Activated naive CD4-positive, alpha-beta T cell (primary cell): ENCODE measurements at regions not wholly inside any gene's neighbourhood (a gene's known extent, or its start where the extent isn't known, plus 50 kb on each side); places are given as distances from the start of the nearest gene placed in this dataset.
"Not testable (repeated sequence)": the region's sequence is repeated elsewhere in the genome, so short reads cannot be mapped to it uniquely, and the experiment has no call there.

Experiments
- DNase-seq, 4 experiments: peaks; one replicate each; lab custom pipeline; 2025; lab: John Stamatoyannopoulos, UW

DNA sequence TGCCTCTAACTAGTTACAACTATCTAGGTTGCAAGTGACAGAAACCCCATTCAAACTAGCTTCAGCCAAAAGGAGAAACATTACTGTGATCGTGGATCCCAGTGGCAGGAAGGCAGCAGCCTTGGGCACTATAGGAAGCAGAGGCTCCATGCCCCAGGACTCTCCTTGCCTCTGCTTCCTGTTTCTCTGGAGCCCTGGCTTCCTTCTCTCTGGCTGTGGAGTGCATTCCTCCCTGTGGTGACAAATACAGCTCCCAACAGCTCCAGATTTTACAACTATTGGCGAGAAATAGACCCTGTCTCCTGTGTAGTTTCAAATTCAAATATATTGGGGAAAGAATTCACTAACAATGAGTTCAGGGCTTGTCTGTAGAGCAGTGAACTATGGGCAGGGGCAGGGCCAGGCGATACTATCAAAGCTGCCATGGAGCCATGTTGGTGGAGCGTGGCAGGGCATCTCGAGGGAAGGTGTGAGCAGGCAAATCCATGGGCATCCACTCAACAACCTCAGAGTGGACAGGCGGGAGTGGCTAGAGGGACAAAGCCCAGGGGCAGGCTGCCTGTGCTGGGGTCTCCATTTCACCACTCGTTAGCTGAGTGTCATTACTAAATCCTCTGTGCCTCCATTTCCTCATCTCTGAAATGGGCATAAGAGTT is 189.5 kb downstream of the ERCC6L2 start:
- no peak for DNase-seq

DNA sequence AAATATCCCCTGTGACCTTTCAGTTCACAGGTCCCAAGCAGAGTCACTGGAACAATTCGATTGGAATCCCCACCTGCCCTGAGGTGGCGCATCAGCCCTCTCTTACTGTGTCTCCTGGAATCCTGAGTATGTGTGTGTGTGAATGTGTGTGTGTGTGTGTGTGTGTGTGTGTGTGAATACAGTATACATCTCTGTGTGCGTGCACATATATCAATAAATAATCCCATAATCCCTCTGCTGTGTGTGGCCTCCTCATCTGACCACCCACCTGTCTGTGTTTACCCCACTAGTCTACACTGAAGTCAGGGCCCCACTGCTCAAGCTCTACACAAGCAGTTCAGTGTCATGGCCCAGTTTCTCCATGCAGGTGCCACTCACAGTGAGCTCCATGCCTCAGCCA is 187.4 kb downstream of the ERCC6L2 start:
- DNase-seq = no peak

DNA sequence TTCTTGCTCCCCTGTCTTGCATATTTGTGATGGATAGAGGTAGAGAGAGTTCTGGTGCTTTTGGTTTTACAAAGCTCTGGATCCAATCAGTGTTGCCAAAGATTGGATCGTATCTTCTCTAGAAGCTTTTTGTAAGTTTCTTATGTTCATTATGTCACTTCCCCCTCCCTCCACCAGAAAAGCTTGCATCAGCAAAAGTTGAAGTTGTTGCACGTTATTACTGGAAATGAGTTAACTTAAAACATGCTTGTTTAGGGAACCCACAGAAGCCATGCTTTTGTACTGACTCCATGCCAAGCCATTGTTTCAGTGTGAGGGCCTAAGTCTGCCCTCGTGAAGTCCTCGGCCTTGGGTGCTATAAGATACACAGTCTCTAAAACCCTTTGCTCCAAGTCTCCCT is 186.5 kb downstream of the ERCC6L2 start:
- DNase-seq = no peak

DNA sequence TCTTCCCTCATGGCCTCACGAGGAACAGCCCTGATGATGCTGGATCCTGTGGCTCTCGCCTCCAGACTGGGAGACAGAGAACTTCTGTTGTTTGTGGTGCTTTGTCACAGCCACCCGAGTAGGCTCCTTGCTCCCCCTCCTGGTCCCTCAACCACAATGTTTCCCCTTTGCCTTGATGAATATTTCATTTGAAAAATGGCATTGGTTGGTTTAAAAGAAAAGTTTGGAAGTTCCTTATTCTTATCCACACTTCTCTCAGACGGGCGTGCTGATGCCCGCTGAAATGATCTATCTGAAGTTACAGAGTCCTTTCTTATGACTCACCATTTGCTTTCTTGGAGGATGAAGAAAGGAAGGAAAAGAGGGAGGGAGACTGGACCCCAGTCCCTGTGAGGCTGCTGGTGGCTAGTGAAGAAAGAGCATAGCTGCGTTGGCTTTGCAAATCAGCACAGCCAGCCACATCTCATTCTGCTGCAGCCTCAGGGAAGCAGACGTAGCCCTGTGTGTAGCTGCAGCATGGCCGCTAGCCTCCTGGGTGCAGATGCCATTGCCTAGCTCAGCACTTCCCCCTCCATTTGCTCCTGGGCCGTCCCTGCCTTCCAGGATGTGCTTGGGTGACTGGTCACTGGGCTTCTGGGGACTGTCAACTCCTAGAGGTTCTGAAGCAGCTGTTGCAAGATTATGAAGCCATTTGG is 185.9 kb downstream of the ERCC6L2 start:
- DNase-seq = peak in 2 of 4 experiments; percentile 12 to 22

DNA sequence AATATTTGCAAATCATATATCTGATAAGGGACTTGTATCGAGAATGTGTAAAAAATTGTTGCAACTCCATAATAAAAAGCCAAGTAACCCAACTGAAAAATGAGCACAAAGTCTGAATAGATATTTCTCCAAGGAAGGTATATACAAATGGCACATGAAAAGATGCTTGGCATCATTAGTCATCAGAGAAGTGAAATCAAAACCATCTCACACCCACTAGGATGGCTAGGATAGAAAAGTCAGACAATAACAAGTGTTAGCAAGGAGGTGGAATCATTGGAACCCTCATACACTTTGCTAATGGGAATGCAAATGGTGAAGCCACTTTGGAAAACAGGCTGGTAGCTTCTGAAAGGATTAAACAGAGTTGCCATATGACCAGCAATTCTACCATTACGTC is 182.7 kb downstream of the ERCC6L2 start:
- no peak for DNase-seq

DNA sequence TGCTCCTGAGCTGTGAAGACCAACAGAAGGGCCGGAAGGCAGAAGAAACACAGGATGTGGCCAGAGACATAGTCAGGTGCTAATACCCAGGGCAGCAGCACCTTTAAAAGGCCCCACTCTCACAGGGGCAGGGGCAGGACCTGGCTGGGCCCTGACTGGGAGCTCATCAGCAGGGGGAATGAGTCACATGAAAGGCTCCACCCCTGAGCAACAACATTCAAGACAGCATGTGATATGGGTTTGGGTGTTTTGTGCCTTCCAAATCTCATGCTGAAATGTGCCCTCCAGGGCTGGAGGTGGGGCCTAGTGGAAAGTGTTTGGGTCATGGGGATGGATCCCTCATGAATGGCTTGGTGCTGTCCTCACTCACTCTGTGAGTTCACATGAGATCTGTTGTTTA is 181.7 kb downstream of the ERCC6L2 start:
- DNase-seq = no peak

DNA sequence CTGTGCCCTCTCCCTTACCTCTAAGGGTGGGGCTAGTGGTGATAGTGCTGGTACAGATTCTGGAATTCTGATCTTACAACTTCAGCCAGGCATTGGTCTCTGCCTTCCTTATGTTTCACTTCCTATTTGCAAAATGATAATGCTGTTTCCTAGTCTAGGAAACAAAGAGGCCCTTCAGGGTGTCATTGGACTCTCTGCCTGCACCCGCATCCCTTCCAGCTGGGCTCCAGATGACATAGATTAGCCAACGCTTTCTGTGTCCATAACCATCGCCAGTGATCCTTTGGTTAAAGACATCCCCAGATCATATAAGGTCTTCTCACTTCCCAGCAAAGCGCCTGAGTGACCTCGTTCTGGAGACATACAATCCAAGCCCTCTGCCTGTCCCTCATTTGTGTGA is 180.7 kb downstream of the ERCC6L2 start:
- no peak for DNase-seq

DNA sequence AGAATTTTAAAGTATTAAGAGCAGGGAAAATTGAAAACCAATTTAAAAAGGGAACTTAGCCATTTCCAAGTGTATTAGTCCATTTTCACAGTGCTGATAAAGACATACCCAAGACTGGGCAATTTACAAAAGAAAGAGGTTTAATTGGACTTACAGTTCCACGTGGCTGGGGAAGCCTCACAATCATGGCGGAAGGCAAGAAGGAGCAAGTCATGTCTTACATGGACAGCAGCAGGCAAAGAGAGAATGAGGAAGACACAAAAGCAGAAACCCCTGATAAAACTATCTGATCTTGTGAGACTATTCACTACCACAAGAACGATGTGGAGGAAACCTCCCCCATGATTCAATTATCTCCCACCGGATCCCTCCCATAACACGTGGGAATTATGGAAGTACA is 178.8 kb downstream of the ERCC6L2 start:
- DNase-seq = not testable (repeated sequence)

DNA sequence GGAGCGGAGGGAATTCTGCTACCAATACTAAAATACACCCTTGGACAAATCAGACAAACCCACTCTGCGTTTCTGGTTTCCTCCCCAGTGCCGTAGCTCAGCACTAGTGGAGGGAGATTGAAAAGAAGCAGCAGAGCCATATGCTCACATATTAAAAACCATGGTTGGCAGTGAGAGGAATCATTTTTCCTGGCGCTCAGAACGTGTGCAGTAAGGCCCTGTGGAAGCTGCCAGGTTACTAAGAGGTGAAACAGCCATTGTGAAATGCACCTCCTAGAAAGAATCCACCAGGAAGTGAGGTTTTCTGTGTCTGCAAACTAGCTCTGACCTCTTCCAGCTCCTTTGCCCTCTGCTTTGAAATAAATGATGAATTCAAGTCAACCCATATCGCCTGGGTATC is 177.2 kb downstream of the ERCC6L2 start:
- DNase-seq = no peak

DNA sequence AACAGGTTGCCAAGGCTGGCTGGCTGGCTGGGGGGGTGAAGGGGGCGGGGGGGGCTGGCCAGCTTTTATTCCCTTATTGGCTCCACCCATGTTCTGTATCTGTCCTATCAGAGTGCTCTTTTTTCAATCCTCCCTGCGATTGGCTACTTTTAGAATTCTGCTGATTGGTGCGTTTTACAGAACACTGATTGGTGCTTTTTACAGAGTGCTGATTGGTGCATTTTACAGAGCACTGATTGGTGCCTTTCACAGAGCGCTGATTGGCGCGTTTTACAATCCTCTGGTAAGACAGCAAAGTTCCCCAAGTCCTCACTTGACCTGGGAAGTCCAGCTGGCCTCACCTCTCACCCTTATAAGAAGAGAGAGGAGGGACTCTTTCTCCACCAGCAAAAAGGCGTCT is 175.9 kb downstream of the ERCC6L2 start:
- no peak for DNase-seq

DNA sequence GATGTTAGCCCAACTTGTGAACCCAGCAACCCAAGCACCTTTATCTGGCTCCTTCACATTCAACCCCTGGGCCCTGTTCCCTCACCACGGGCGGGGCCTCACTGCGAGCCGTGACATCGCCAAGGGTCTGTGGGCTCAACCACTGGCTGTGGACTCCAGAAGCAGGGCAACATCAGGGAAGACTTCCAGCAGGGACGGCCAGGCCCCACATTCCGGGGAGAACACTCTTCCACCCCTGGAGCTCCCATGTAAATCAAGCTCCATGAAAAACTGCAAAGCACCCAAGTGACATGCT is 175.3 kb downstream of the ERCC6L2 start:
- no peak for DNase-seq

DNA sequence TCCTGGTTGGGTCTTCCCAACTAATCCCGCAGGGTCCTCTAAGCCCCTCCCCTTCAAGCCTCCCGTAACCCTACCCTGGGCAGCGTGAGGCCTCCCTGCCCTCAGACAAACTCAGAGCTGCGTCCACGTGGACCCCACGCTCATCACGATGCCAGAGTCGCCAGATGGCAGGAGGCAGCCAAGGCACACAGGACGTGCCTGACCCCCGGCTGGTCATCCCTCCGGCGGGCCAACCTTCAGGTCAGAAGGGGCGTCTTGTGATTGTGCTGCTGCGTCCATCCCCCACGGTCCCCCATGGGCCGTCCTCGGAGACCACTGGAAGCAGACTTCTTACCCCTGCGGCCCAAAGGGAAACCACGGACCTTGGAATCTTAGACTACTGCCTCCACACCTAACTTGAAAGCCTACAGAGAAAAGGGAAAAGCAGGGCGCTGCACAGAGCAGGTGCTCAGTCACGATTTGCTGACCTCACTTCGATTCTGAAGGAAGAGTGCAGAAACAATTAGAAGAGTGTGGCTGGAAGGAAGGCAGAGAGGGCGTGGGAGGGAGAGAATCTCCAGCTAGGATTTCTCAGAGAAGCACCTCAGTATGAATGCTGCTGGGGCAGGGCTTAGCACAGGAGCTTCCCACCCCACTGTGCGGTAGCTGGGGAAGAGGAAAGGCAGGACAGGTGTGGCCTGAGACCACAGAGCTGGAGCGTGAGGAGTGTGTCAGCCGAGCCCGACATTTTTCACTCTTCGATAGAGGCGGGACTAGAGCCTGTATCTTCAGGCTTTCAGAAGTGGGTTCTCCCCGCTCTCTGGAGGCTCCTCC is 174.8 kb downstream of the ERCC6L2 start:
- no peak for DNase-seq

DNA sequence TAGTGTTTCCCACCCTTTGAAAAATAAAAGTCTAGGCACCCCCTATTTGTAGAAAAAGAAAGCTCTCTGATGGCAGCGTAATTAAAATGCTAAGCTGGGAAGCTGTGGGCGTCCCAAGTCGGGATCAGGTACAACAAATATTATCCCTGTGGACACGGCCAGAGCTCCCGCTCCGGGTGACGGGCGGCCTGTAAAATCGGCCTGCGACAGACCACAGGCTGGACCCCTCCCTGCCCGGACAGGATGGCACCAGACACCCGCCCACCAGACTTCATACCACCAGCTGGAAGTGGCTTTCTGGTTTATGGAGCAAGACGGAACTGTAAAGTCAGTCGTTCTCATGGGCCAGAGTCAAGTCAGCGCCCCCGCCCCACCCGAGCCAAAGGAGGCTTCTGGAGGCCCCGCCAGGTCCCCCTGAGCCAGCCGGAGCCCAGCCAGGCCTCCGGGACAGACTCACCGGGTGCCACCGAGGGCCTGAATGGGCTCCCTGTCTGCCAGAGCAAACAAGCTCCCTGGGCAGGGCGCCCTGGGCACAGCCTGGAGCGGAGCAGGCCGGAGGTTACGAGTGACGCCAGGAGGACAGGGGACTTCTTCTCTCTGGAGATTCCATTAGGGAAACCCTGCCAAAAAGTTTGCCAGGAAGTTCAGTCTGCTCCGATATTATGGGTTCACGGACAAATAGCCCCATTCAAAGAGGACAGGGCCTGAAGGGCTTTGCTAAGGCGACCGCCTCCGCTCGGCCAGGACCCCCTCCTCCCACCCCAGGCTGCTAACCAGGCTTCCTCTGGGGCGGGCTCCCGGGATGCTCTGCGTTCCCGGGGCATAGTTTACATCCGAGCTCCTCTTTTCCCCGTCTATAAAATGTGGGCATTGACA is 173.7 kb downstream of the ERCC6L2 start:
- no peak for DNase-seq

DNA sequence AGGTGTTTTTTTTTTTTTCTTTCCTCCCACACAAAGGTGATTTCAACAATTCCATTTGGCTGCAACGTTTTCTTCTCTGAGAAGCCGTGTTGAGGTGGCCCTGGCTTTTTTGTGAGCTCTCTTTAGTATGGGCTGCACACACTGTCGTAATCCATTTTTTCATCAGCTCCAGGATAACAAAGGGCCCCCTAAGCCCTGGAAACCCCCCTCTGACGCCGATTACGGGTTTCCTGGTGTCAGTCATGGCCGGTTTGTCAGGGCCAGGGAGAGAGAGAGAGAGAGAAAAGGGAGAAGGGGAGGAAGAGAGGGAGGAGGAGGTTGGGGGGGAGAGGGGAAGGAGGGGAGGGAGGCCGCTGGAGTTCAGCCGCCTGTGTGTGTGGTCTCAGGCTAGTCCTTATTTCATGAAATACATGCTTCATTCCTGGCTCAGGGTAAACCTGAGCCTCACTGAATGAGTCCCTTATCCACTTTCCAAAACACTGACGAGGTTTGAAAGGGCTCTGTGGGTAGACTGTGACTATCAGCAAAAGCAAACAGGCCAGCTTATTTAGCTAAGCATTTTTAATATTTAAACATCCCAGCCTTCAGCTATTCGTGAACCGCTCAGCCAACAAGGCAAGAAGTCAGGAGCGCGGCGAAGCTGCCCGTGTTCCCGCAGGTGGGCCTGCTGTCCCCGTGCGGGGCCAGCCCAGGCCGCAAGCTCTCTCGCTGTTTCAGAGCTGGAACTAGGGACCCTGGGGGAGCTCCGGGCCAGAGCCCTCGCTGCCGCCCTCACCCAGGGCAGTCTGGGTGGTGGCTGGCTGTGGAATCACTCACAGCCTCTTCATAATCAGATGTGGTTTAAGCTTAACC is 172.8 kb downstream of the ERCC6L2 start:
- DNase-seq = no peak

DNA sequence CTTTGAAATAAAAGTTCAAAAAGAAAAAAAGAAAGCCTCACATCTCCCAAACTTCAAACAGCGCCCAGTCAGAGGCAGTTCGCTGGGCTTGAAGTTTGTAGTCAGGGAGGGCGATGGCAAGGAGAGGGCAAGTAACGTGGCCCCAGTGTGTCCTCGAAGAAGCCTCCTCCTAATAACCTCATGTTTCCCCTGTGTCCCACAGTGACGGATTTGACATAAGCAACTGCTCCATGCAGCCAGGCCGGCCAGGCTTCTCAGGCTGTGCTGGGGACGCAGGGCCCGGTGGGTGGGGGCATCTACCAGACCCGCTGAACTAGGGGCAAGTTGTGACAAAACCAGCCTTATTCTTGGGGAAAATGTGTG is 172.2 kb downstream of the ERCC6L2 start:
- no peak for DNase-seq

DNA sequence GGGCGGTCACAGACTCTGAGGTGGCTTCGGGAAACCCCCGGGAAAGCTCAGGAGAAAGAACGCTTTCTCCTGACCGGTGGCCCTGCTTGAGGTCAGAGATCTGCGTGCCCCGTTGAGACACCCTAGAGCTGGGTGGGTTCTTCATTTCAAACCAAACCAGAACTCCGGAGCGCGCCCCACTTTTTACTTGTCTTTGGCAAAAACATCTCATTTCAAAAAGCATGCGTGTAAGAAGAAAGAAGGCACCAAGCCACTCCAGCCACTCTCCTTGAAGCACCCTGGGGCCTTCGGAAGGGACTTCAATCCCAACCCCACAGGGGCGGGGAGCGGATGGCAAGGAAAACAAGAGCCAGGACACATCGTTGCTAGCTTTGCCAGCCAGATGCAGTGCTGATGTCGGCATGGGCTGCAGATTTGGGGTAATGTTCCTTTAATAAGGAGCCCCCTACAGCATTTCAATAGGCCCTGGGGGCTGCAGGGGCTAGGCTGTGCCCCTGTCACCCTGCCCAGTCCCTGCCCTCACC is 171.7 kb downstream of the ERCC6L2 start:
- DNase-seq = no peak

DNA sequence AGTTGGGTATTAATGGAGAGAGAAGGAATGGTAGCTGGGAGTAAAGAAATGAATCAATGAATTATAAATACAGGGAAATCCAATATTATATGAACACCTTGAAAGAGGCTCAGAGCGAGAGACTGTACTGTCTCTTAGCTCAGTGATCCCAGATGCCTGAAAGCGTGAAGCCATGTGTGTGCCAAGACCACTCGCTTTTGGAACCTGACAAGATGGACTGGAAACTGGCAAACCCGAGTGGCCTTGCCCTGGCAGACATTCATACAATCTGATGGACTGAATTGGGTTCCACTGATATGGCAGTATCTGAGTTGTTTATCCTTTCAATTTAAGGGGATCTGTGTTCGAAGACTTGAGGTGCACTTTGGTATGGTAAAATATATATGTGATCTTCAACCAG is 170.3 kb downstream of the ERCC6L2 start:
- no peak for DNase-seq

DNA sequence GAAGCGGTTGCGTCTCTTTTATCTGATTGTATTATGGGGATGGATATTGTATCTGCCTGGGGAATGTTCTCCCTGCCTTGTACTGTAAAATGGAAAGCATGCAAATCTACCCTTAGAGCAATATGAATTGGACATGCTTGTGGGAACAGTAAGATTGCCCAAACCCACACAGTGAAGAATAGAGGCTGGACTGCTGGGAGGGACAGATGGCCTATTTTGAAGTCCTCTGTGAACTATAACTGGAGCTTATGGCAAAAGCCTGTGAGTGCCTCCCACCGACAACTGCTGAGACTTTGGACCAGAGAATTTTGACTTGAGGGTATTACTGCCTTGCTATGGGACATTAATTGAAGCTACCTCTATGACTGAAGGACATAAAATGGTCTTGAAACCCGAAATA is 168.9 kb downstream of the ERCC6L2 start:
- no peak for DNase-seq

DNA sequence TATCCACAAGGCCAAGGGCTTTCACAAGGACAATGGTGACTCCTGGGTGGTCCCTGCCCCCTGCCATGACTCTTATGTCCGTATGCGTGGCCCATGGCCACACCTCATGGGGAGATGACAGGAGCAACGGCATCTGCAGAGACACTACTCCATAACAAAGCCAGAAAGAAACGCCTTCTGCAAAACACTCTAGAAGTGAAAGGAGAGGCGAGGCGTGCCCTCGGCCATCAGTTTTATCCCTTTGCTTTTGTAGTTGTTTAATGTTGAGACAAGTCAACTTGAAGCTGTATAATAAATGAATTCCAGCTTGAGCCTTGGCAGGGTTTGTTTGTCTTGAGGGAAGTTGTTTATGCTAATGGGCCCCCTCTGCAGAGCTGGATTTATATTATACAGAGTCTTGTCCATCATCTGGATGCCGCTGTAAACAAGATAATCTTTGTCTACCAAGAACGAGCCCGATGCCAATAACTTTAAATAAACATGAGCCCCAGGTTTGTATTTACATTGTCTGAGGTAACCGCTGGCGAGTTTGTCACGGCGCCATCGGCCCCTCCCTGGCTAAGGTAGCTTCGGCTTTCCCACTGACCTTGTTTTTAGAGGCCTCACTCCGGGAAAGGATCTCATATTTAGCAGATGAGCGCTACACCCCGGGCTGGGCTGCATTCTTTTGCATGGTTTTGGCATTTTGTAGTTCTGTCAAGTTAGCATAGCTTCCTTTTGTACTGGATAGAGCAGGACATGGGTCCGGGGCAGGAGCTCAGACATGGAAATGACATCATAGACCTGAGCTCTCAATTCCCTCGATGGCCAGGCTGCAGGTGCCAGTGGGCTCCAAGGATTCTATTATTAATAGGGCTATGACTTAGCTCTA is 165.3 kb downstream of the ERCC6L2 start:
- DNase-seq = no peak

DNA sequence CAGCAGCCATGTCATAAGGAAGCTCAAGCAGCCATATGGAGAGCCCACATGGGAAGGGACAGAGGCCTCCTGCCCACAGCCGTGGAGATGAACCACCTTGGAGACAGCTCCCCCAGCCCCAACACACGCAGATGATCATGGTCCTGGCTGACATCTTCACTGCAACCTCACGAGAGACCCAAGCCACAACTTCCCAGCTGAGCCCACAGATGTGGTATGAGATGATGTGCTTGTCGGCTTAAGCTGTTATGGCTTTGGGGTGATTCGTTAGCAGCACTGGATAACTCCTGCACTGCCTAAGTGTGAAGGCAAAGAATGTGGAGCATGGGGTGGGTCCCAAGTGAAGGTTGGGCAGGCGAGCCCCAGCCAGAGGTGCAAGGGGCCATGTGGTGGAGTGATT is 163.4 kb downstream of the ERCC6L2 start:
- DNase-seq = no peak
